Activated naive CD4-positive, alpha-beta T cell treated with Interleukin-2 at 50 U/mL for 16 hours (primary cell): ENCODE measurements at regions not wholly inside any gene's neighbourhood (a gene's known extent, or its start where the extent isn't known, plus 50 kb on each side); places are given as distances from the start of the nearest gene placed in this dataset.
"Not testable (repeated sequence)": the region's sequence is repeated elsewhere in the genome, so short reads cannot be mapped to it uniquely, and the experiment has no call there.

Experiments
- DNase-seq: peaks from one replicate; pipeline ENCODE4 v3.0.0-alpha.2; 2020

DNA sequence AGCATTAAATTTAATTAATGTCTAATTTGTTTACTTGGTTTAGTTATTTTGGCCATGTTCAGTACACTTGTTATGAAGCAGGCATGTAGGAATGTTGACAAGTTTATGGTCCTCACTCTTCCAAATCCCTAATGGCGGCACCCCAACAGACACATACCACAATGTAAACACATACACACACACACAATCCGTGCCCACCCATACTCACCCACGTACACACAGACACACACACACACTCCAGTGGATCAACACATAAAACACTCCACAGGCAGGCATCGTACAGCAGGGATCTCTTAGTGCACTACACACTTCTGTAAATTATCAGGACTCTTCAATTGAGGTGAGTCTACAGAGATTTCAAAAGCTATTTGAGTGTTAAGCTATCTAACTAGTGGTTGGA, 767.5 kb downstream of the FOXD4L6 start:
- peak; percentile 0 for DNase-seq

DNA sequence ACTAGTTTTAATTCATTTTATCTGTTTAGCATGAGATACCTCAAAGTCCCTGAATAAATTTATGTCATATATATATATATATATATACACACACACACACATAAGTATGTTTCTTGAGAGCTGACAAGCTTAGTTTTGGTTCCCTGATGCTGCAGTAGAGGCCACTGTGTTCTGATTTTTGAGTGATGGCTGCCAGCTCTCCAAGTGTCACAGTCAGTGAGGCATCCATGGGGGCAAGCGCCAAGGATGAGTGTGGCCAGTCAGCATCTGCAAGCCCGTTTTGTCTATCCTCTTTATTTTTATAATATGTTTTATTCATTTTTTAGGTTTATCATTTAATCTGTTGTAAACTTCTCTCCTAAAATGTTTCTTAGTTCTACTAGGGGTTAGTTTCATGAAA, 797.5 kb downstream of the FOXD4L6 start:
- not testable (repeated sequence) for DNase-seq

DNA sequence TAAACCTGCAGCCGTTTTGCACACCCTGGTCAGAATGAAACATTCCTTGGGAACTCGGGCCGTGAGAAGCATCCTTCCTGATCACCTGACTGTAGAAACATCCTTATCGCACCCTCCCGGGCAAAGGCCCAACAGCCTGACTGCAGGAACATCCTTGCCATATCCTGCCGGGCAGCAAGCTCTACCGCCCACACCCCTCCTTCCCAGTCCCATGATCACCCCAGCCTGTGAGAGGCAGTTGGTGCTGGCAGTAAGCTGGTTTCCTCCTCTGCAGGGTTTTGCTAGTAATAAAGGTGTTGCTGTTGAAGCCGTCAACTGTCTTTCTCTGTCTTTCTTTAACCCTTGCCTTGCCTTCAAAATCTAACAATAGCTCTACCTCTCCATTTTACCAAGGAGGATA, 799.6 kb downstream of the FOXD4L6 start:
- DNase-seq: not testable (repeated sequence)

DNA sequence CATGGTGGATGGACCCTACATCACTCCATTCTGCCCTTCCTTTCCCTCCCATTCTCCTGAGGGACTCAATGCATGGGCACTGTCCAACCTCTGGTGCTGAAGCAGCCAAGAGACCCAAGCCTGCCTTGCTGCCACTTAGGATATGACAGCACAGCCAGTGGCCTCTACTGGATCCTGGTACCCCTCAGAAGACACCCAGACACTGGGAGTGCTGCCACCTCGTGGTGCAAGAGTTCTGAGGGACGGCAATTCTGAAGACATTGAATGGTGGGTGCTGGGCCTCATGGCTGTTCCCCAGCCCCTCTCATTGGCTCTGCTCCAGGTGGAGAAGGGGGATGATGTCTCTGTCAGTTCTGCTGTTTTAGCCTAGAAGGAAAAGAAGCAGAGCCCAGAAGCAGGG, 802.3 kb downstream of the FOXD4L6 start:
- not testable (repeated sequence) for DNase-seq

DNA sequence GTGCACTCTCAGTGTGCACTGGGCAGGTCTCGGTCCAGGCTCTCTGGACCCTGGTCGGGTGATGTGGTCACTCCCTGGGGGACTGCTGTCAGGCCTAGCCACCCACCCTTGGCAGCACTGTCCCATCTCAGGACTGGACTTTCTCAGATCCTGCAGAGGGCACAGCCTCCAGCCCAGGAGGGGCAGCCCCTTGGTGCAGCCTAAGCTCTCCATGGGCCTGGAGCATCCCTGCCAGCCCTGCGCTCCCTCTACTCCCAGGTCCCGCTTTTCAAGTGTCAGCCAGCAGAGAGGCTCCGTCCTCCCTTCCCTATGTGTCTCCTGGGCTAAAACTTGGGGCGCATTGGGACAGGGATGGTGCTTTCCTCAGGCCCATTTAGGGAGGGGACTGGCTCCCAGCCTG, 805.8 kb downstream of the FOXD4L6 start:
- not testable (repeated sequence) for DNase-seq

DNA sequence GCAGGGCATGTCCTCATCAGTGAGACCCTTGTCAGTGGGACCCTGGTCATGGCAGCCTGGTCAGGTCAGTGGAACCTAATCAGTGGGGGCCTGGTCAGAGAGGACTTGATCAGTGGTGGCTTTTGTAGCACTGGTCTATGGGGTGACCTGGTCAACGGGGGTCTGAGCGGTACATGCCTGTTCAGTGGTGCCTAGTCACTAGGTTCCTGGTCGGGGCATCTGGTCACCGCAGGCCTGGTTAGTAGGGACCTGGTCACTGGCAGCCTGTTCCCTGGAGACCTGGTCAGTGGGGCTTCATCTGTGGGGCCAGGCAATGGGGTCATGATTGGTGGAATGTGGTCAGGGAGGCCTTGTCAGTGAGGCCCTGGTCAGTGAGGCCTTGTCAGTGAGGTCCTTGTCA, 806.6 kb downstream of the FOXD4L6 start:
- DNase-seq: not testable (repeated sequence)

DNA sequence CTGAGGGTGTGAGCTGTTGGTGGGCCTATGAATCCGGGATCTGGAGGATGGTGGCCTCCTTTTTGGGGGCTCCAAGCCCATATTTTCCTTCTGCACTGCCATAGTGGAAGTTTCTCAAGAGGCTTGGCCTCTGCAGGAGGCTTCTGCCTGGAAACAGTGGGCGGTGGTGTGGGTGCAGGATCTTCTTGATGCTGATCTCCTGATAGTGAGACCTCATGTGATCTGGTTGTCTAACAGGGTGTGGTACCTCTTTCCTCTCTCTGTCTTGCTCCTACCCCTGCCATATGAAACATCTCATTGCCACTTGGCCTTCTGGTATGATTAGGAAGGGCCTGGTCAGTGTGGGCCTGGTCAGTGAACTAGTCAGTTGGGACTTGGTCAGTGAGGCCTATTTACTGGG, 807.3 kb downstream of the FOXD4L6 start:
- DNase-seq: not testable (repeated sequence)

DNA sequence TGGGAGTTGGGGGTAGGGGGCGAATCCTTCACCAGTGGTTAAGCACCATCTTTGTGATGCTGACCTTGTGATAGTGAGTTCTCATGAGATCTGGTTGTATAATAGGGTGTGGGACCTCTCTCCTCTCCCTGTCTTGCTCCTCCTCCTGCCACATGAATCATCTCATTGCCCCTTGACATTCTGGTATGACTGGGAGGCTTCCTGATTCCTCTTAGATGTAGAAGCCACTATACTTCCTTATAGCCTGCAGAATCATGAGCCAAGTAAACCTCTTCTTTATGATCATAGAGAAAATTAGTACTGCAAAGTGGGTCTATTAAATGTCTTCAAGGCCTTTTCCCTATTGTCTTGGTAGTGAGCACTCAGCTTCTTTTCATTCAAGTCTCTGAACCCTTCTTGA, 813.3 kb downstream of the FOXD4L6 start:
- not testable (repeated sequence) for DNase-seq

DNA sequence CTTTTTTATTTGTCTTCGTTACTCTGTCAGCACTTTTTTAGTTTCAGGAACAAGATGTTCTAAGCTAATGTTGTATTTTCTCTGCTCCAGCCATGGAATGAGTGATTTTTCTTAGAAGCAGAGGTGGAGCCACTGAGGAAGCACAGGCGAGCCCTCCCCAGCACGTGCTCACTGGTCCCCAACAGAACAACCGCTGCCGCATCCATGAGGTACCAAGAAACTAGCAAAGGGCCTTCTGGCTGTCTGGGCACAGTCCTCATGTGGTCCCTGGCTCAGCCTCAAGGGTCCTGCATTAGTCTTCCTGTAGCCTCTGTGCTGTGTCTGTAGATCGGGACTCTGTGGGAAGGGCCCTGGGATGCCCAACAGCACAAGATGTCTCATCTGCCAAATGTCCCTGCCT, 838.5 kb downstream of the FOXD4L6 start:
- DNase-seq: not testable (repeated sequence)
